Mesendoderm (in vitro differentiated cells): ENCODE measurements at regions not wholly inside any gene's neighbourhood (a gene's known extent, or its start where the extent isn't known, plus 50 kb on each side); places are given as distances from the start of the nearest gene placed in this dataset.
A peak's percentile ranks its signal among the peaks of the same experiment; 100 is the strongest.

Source experiments
- DNase-seq: peaks from one replicate; pipeline ENCODE4 v3.0.0; 2013
- H2AK5ac ChIP-seq: 2 replicates; pipeline ENCODE4 v1.6.1; 2013; ENCODE audit warnings: low read length, inconsistent platforms
- H2BK120ac ChIP-seq: 2 replicates; pipeline ENCODE4 v1.6.1; 2013; ENCODE audit warnings: low read depth, mild to moderate bottlenecking, low read length, moderate library complexity, mixed read lengths
- H2BK15ac ChIP-seq: replicated peaks from 2 replicates; pipeline ENCODE4 v1.6.1; 2013; ENCODE audit warnings: low read depth, mild to moderate bottlenecking, moderate library complexity
- H2BK5ac ChIP-seq: 2 replicates; pipeline ENCODE4 v1.6.1; 2013; ENCODE audit warnings: low read length, inconsistent platforms
- H3K18ac ChIP-seq: 2 replicates; pipeline ENCODE4 v1.6.1; 2013; ENCODE audit warnings: mild to moderate bottlenecking, low read length, mixed read lengths
- H3K23ac ChIP-seq: one replicate; pipeline ENCODE4 v1.6.1; 2013; ENCODE audit warnings: low read length
- H3K27ac ChIP-seq: 2 replicates; pipeline ENCODE4 v1.5.1; 2013; ENCODE audit warnings: low read depth, mild to moderate bottlenecking, inconsistent platforms, low read length, moderate library complexity
- H3K27me3 ChIP-seq: 2 replicates; pipeline ENCODE4 v1.6.1; 2013; ENCODE audit warnings: low read length, control low read depth, mild to moderate bottlenecking, inconsistent platforms; ENCODE audit not compliant: insufficient read depth, poor library complexity
- H3K36me3 ChIP-seq: 2 replicates; pipeline ENCODE4 v1.6.1; 2013; ENCODE audit warnings: low read length, inconsistent platforms; ENCODE audit not compliant: control insufficient read depth, insufficient read depth
- H3K4ac ChIP-seq: one replicate; pipeline ENCODE4 v1.6.1; 2013; ENCODE audit warnings: low read depth, mild to moderate bottlenecking, low read length, moderate library complexity
- H3K4me1 ChIP-seq: 2 replicates; pipeline ENCODE4 v1.6.1; 2013; ENCODE audit warnings: low read depth, low read length, inconsistent platforms; ENCODE audit not compliant: control insufficient read depth
- H3K4me2 ChIP-seq: 2 replicates; pipeline ENCODE4 v1.6.1; 2013; ENCODE audit warnings: low read length
- H3K4me3 ChIP-seq: 2 replicates; pipeline ENCODE4 v1.5.1; 2013; ENCODE audit warnings: mild to moderate bottlenecking, low read length
- H3K56ac ChIP-seq: one replicate; pipeline ENCODE4 v1.6.1; 2013; ENCODE audit warnings: low read length
- H3K79me1 ChIP-seq: 2 replicates; pipeline ENCODE4 v1.6.1; 2013; ENCODE audit warnings: low read length, inconsistent platforms
- H3K79me2 ChIP-seq: 2 replicates; pipeline ENCODE4 v1.6.1; 2013; ENCODE audit warnings: mild to moderate bottlenecking, low read length; ENCODE audit not compliant: control insufficient read depth, insufficient read depth
- H3K9ac ChIP-seq: 2 replicates; pipeline ENCODE4 v1.6.1; 2013; ENCODE audit warnings: low read length, inconsistent platforms
- H4K5ac ChIP-seq: one replicate; pipeline ENCODE4 v1.6.1; 2013; ENCODE audit warnings: low read length
- H4K8ac ChIP-seq: one replicate; pipeline ENCODE4 v1.6.1; 2013; ENCODE audit warnings: low read depth, mild to moderate bottlenecking, control low read depth, low read length, moderate library complexity
- WGBS: extraction: QIAGEN DNeasy Blood & Tissue Kit; methylation state at CpG from one replicate; pipeline ENCODE4 v1.1.7; 2013; ENCODE audit warnings: low lambda C conversion rate, missing lambda C conversion rate; ENCODE audit not compliant: insufficient coverage; ENCODE audit errors: extremely low coverage; 5-methylcytosine and 5-hydroxymethylcytosine counted together

DNA sequence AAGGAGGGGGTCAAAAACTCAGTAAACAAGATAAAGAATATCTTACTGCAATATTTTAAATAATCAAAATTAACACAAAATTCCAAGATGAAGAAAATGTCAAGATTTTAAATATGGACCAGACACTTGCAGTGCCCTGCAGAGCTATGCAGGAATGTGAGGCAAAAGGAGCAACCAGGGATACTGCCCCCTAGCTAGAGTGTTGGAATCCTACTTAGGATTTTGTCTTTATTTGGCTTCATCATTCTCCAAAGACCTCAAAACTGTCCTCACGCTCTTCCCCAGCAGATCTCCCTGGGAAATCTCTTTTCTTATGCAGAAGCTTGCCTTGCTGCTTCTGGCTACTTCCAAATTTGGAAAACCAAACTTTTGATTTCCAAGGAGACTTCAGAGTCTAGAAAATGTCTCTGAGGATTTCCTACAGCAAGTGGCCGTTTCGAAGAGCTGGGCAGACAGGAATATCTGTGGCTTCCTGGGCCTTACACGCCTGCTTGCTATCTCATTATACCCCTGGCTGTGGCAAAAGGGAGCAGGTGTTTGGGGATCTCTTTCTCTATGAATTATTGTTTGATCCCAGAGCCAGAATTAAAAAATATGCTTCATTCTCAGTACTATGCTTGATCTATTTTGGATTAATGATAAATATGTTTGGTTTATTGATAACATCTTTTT, 232.2 kb upstream of the BMPER start:
- H2AK5ac ChIP-seq, result no peak overlapping the region
- H2BK5ac ChIP-seq, result no peak overlapping the region
- no peaks in the 10 kb centered on the region for H3K27me3 ChIP-seq
- DNase-seq, result peak; percentile 64
- H3K79me2 ChIP-seq, result no peaks in the 10 kb centered on the region
- no peak overlapping the region for H3K4me2 ChIP-seq
- peak overlapping the region; percentile 72 for H3K18ac ChIP-seq
- H3K4me3 ChIP-seq, result no peak overlapping the region
- no peak overlapping the region for H2BK120ac ChIP-seq
- H3K9ac ChIP-seq, result no peak overlapping the region
- no peak overlapping the region for H3K27ac ChIP-seq
- no peak overlapping the region for H4K5ac ChIP-seq
- no peak overlapping the region for H2BK15ac ChIP-seq
- H3K36me3 ChIP-seq, result no peaks in the 10 kb centered on the region
- H4K8ac ChIP-seq, result no peak overlapping the region
- H3K79me1 ChIP-seq, result no peaks in the 10 kb centered on the region
- H3K4me1 ChIP-seq, result no peaks in the 10 kb centered on the region
- no peak overlapping the region for H3K56ac ChIP-seq
- WGBS, result no CpG with 5 or more reads among the region's 4 CpGs
- peak overlapping the region; percentile 55 for H3K4ac ChIP-seq
- H3K23ac ChIP-seq, result no peak overlapping the region

DNA sequence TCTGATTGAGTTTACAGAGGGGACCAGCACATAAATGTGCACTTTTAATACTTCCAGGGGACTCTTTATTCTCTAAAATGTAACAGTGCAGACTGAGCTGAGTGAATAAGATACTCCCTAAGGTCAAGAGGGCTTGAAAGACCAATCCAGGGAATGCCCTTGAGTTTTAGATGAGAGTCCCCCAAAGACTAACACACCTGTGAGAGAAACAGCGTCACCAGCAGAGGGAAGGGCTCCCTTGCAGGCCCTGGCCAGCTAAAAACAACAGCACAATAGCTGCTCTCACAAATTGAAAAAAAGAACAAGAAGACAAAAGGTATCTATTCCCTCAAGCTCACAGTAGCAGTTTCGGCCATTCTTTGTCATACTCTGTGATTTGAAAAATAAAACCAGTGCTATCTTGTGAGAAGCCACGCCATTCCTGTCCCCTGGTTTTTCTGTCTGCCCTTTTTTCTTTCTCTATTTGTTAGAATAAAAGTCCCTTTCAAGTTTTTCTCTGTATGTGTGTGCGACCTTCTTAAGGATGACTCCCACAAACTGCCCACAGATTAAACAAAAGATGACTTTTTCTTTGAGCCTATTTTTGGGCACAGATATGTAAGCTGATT, 230.4 kb upstream of the BMPER start:
- Histone ChIP-seq H2BK120ac (peak overlapping the region; percentile 61), H3K23ac (no peak overlapping the region), H3K4me3 (no peak overlapping the region), H3K56ac (no peak overlapping the region), H2BK5ac (no peak overlapping the region), H3K9ac (no peak overlapping the region), H3K27me3 (no peaks in the 10 kb centered on the region), H3K36me3 (no peaks in the 10 kb centered on the region), H3K4me1 (no peaks in the 10 kb centered on the region), H4K8ac (no peak overlapping the region), H2BK15ac (no peak overlapping the region), H2AK5ac (no peak overlapping the region), H3K27ac (no peak overlapping the region), H4K5ac (no peak overlapping the region), H3K4ac (no peak overlapping the region), H3K79me2 (no peaks in the 10 kb centered on the region), H3K4me2 (no peak overlapping the region), H3K79me1 (no peaks in the 10 kb centered on the region), H3K18ac (peak overlapping the region; percentile 13)
- DNase-seq, result no peak
- no CpG with 5 or more reads among the region's 4 CpGs for WGBS

DNA sequence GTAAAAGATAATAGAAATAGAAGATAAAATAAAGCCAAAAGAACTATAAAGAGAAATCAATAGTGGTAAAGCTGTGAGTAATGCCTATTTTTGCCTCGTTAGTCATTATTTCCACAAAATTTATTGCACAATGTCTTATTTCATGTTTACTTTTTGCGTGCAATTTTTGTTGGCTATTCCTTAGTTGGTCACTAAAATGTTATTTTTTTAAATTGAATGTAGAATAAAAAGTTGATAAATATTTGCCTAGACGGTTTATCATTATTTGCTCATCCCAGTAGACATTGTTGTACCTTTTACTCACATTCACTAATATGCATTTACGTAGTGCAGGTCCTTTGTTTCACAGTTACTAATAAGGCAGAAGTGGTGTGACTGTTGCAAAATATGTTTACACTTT, 227.8 kb upstream of the BMPER start:
- no peaks in the 10 kb centered on the region for H3K79me2 ChIP-seq
- no peak overlapping the region for H3K4me3 ChIP-seq
- H3K36me3 ChIP-seq, result no peaks in the 10 kb centered on the region
- H3K27ac ChIP-seq, result no peak overlapping the region
- no peak overlapping the region for H2BK120ac ChIP-seq
- DNase-seq, result no peak
- no peak overlapping the region for H3K4me2 ChIP-seq
- H2BK5ac ChIP-seq, result no peak overlapping the region
- H3K9ac ChIP-seq, result no peak overlapping the region
- no peak overlapping the region for H2BK15ac ChIP-seq
- H2AK5ac ChIP-seq, result no peak overlapping the region
- H3K4me1 ChIP-seq, result no peaks in the 10 kb centered on the region
- H4K8ac ChIP-seq, result no peak overlapping the region
- no peak overlapping the region for H3K56ac ChIP-seq
- no peak overlapping the region for H3K18ac ChIP-seq
- H3K27me3 ChIP-seq, result no peaks in the 10 kb centered on the region
- H3K23ac ChIP-seq, result no peak overlapping the region
- no peaks in the 10 kb centered on the region for H3K79me1 ChIP-seq
- H4K5ac ChIP-seq, result no peak overlapping the region
- H3K4ac ChIP-seq, result no peak overlapping the region
- WGBS, result no CpG with 5 or more reads among the region's 4 CpGs

DNA sequence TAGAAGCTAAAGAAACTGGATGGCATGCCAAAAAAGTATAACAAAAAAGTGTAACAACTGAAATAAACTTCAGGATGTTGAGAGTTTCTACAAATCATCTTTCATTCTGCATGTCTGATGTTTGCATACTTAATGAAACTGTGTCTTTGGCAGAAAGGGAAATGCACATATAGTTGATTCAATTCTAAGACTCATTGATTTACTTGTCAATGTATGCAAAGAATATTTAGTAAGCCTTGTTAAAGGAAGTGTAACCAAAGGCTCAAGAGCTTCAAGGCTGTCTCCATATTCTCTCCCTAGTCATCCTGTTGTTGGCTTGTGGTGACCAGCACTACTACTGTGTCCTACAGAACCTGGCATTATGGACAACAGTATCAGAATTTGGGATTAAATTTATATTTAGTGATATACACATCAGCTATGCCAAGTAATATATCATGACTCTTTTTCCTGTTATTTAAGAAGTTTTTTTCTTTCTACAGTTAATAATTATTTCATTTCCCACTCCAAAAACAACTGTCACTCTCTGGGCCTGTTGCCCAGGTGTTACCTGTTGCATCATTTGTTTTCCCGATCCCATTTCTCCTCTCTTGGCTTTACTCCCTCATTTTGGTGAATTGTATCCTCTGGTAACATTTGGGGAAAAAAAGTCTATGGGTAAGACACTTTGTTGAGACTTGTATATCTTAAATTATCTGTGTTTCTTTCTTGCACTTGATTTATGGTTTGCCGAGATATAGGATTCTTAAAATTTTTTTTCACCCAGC, 226.6 kb upstream of the BMPER start:
- Histone ChIP-seq H3K79me1 (no peaks in the 10 kb centered on the region), H3K4me2 (no peak overlapping the region), H3K9ac (no peak overlapping the region), H3K4me3 (no peak overlapping the region), H3K79me2 (no peaks in the 10 kb centered on the region), H3K4ac (no peak overlapping the region), H3K23ac (no peak overlapping the region), H3K27ac (no peak overlapping the region), H4K5ac (no peak overlapping the region), H2BK120ac (no peak overlapping the region), H3K56ac (no peak overlapping the region), H3K27me3 (no peaks in the 10 kb centered on the region), H3K36me3 (no peaks in the 10 kb centered on the region), H2BK5ac (no peak overlapping the region), H4K8ac (no peak overlapping the region), H3K18ac (no peak overlapping the region), H2BK15ac (no peak overlapping the region), H3K4me1 (no peaks in the 10 kb centered on the region), H2AK5ac (no peak overlapping the region)
- DNase-seq, result no peak
- no CpG with 5 or more reads among the region's 2 CpGs for WGBS

DNA sequence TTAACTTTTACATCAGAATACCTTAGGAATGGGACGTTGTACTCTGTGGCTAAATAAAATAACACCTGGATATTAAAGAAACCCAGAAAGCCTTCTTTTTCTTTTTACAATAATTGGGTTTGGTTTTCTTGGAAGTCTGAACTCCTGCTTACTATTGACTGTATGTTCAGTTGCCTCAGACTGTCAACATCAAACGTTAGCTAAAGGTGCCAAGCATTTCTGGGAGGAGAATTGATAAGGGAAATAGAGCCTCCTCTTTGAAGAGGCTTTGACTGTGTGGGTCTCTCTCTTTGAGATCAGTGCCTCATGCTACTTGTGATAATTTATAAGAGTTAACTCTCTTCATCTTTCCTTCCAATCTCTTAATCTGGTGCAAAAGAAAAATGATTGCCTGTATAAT, 224.7 kb upstream of the BMPER start:
- no CpG with 5 or more reads among the region's 2 CpGs for WGBS
- no peak overlapping the region for H3K18ac ChIP-seq
- H3K4me3 ChIP-seq, result no peak overlapping the region

More for the DNA sequence above, 224.7 kb upstream of the BMPER start:
- no peak overlapping the region for H3K56ac ChIP-seq
- H3K23ac ChIP-seq, result no peak overlapping the region
- H3K36me3 ChIP-seq, result no peaks in the 10 kb centered on the region
- H3K9ac ChIP-seq, result no peak overlapping the region
- no peak overlapping the region for H2BK5ac ChIP-seq
- H3K27ac ChIP-seq, result no peak overlapping the region
- no peak overlapping the region for H4K5ac ChIP-seq
- H3K79me2 ChIP-seq, result no peaks in the 10 kb centered on the region
- no peaks in the 10 kb centered on the region for H3K79me1 ChIP-seq
- no peak overlapping the region for H2AK5ac ChIP-seq
- no peak overlapping the region for H3K4ac ChIP-seq
- no peaks in the 10 kb centered on the region for H3K27me3 ChIP-seq
- H2BK15ac ChIP-seq, result no peak overlapping the region
- H3K4me2 ChIP-seq, result no peak overlapping the region
- no peak overlapping the region for H4K8ac ChIP-seq
- no peaks in the 10 kb centered on the region for H3K4me1 ChIP-seq
- no peak for DNase-seq
- H2BK120ac ChIP-seq, result no peak overlapping the region
